NCI-H2171 treated with DMSO at 0.1 percent for 48 hours (cell line): ENCODE measurements at regions not wholly inside any gene's neighbourhood (a gene's known extent, or its start where the extent isn't known, plus 50 kb on each side); places are given as distances from the start of the nearest gene placed in this dataset.

Source experiments
- DNase-seq: peaks from one replicate; lab custom pipeline; 2025; lab: John Stamatoyannopoulos, UW

DNA sequence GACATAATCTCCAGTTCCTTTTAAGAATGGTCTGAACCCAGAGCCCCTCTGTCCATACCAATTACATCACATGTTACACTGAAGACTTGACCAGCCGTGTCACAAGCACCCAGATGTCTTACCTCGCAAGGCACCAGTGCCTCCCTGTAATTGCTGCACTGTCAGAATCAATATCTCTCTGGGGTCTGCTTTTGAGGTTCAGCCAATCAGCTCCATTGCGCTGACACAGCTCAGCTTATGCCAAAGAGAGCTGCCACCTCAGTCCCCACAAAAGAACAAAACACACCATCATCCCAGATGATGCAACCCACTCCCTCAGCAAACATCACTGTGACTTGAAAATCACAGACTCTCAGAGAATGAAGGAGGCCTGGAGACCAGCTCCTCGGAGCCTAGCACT, 82.5 kb upstream of the SORBS2 start:
- no peak for DNase-seq

DNA sequence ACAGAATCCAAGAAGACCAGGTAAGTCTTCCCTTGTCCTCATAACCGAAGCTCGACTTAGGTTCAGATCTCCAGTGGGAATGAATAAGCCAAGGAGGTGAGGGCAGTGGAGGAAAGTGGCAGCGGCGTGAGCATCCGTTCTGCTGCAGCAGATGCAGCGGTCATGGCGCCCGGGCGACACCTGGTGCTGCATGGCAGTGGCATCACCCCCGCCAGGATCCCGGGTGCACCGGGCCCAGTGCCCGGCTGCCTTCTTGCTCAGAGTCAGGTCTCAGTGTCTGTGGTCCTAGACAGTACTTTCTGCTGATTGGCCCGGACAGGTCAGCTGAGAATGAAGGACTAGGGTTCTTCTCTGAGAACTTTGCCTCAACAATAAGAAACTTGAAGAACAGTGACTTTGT, 83.4 kb upstream of the SORBS2 start:
- no peak for DNase-seq

DNA sequence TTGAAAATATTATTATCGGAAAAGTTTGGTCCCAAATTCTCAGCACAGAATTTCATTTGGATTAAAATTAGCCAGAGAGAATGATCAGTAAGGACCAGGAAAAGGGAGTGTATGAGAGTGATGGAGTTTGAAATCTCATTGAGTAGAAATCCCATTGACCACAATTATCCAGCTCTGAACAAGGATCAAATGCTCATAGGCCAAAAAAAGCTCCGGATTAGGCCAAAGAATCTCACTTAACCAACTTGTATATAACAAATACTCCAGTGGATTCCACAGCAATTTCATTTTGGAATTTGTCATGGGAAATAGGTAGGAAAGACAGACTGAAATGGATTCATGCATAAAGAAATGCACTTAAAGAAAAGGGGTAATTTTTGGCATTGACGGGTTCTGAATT, 83.9 kb upstream of the SORBS2 start:
- no peak for DNase-seq

DNA sequence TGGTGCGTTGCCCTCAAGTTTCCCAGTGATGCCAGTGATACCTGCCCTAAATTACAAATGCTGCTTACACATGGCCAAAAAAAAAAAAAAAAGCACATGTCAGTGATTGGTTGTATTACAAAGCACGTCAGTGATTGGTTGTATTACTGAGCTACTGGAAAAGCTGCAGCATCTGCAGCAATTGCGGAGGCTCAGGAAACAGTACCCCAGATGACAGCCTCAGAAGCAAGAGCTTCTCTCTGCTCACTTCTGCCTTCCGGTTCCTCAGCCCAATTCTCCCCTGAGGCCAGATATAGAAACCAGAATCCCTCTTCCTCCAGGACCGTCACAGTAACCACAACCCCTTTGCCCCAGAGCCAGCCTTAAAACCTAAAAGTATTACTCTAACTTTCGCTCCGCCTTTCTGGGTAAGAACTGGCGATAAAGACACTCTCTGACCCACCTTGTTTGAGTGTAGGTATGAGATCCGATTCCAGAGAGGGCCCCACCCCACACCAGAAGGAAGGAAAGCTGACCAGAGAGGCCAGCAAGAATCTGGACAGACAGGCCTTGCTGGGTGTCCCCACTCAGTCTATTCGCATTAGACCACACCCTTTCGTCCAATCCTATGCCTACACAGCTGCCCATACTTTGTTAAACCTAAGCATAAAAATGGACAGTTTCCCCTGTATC, 85.0 kb upstream of the SORBS2 start:
- DNase-seq, result no peak

DNA sequence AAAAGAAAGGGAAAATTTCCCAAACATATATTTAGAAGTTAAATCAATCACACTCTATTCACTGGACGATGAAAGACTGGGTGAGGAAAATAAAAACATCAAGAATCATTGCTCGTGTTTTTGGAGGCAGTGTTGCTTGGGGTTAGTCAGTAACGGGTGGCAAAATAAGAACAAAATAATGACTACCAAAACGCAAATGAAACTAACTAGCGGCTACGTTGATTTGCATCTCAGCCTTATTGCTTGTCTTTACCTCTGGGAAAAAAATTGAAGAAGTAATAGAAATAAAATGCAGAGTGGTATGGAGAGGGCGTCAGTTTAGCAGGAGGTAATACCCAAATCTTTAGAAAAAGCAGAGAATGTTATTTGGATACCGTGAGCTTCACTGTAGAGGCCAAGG, 86.4 kb upstream of the SORBS2 start:
- no peak for DNase-seq

DNA sequence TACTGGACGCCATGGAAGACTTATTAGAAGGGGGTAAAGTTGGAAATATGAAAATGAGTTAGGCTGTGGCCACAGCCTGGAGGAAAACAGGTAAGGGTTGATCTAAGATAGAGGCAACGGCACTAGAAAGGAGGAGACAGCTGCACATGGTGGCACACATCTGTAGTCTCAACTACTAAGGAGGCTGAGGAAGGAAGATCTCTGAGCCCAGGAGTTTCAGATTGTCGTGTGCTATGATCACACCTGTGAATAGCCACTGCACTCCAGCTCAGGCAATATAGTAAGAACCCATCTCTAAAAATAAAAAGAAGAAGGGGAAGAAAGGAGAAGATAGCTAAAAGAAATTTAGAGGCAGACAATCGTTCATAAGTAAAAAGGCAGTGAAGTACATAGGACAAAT, 87.8 kb upstream of the SORBS2 start:
- DNase-seq, result no peak

DNA sequence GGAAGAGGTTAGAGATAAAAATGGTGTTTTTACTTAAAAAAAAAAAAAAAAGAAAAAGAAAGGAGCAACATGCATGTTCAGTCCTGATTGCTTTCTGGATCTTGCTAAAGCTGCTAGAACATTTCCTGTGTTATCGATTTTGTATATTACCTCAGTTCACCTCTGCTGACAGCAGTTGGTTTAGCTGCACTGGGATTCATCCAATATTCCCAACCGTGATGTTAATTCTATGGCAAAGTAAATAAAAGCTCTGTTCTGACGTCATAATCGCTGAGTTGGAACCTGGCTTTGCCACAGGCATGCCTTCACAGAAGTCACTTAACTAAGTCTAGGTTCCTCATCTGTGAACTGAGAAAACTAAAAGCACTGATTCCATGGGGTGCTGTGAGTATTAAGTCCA, 90.7 kb upstream of the SORBS2 start:
- no peak for DNase-seq

DNA sequence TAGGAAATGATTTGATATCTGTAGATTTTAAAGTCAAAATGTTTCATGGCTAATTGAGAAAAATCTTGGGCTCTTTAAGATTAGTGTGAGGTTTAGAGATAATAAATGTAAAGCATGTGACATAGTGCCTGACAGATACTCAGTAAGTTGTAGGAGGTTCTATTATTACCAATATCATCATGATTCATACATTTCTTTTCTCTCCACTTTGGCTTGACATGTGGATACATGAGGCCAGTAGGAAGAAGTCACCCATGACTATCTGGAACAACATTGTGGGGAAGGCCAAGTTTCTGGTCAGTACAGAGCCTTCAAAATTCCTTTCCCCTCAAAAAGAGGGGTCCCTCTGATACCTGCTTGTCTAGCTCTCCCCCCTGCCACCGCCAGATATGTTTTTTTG, 91.2 kb upstream of the SORBS2 start:
- DNase-seq, result no peak

DNA sequence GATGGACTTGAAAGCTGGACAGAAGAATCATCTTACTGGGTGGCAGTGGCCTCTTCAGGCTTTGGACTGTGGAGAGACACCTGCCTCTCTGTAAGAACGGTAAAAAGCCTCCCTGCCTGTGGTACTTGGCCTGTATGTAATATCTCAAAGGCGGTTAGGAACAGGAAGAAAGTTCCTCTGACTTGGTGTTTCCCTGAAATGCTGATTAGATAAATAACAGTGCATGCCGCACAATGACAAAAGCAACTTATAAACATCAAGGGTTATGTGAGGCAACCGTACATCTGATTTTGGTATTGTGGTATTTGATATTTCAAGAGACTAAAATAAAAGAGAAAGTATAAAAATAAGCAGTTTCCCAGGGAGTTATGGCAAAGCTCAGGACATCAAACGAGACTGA, 92.4 kb upstream of the SORBS2 start:
- DNase-seq, result no peak

DNA sequence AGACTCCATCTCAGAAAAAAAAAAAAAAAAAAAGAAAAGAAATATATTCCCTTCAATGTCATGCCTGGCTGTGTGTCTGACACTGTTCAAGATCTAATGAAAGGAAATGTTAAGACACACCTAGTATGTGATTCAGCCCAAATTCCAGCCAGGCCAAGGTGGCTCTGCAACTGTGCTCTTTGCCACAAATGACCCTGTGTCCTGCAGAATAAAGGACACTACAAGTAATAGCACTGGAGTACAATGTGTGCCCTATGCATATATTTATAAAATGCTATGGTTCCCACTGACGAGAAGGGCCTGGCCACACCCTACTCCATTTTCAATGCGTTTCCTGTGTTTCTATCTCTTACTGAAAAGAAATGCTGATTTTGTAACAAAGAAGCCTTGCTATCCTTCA, 98.0 kb upstream of the SORBS2 start:
- DNase-seq, result no peak

DNA sequence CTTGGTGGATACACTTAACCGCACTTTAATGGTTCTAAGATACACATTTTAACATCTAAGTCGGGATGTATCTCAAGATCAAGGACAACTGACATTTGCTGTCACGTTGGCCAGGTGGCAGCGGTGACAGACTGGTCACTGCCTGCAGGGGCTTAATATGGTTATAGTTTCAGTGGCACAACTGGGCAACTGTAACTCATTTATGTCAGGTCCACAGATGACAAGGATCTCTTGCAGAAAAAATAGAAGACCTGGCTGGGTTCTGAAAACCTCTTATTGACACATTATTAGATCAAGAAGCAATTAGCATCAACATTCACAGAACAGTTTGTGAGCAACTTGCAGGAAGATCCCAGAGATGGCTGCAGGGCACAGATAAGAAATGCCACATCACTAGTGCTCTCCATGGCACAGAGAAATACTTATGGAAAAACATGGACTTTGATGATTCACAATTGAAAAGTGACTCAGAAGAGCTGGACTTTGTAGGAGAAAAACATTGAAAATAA, 99.6 kb upstream of the SORBS2 start:
- no peak for DNase-seq

DNA sequence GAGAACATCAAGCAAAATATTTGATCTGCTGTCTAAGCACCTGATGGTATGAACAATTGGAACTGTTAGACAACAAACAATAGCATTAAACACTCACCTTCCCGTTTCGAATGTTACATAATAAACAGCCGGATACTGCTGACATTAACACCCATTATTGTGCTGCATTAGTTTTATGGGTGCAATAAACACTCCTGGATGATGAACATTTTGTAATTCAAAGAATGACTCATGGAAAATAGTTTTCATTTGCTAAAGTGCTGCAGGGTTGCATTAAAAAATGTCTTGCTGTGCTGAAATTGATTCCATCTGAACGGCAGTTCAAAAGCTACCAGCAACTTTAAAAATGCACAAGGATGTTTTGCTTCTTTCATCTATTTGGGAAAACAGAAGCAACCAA, 100.8 kb upstream of the SORBS2 start:
- DNase-seq, result no peak

DNA sequence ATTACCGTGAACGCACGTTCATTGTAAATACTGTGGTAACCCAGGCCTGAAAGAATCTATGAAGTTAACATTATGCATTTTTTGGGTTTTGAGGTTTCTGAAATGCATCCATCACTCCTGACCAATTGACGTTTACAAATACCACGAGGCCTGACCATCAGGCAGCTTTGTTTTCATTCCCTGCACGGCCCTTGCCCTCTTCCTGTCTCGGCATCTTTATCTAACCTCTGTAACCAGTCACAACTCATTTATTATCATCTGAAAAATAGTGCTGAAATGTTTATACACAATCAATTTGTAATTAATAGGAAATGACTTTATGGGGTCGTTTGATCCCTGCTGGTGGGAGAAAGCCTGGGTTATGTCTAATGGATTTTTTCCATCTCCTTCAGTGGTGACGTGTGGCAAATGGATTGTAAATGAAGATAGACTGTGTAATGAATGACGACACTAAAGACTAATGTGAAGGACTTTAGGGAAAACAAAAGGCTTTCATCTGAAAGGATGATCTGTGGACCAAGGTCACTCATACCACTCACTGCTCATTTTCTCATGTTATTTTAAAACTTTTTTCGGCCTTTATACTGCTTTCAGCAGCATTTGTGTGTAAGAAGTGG, 102.7 kb upstream of the SORBS2 start:
- DNase-seq, result no peak

DNA sequence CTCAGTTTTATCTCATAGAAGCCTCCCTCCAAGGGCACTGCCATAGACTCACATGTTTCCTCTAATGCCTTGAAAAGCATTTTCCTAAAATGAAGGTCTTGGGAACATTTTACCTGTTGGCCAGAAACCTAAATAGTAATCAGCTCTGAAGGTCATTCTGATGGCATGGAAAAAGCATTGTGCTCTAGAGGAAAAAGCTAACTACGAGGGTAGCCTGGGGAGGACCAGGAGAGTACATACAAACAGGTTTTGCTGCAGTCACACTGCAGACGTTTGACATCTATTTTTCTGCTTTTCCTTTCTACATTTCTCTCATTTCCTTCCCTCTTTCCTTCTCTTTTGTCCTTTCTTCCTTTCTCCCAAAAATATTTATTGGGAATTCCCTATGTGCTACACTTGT, 103.3 kb upstream of the SORBS2 start:
- no peak for DNase-seq

DNA sequence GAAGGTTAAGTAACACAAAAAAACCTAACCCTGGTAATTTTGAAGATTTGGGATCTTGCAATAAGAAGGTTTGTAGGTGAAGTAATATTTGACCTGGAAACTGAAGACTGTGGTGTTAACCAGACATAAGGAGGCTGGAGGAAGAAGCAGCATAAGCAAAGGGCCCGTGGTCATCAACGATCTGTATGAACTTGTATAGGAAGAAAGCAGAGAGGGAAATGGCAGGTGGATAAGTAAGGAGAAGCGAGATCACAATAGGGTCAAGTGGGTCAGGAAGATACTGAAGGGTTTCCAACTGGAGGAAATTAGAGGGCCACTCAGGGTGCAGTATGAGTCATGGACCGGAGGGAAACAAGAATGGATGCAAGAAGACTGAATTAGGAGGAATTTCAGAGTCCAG, 103.8 kb upstream of the SORBS2 start:
- DNase-seq, result no peak

DNA sequence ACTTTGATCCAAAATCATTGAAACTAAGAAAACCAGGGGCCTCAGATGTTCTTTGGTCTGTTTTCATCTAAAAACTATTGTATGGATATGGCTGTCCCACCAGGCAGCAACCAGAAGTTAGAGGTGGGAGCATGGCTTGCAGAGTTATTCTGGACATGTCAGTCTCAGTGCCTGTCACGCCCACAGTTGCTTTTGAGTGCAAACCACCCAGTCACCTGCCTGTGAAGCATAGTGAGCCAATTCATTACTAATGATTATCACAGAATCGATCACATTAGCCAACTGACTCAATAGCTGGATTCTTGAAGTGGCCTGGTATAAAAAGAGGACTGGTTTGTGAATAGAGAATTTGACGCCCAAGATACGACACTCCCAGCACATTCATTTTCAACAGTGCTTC, 104.2 kb upstream of the SORBS2 start:
- DNase-seq, result no peak

DNA sequence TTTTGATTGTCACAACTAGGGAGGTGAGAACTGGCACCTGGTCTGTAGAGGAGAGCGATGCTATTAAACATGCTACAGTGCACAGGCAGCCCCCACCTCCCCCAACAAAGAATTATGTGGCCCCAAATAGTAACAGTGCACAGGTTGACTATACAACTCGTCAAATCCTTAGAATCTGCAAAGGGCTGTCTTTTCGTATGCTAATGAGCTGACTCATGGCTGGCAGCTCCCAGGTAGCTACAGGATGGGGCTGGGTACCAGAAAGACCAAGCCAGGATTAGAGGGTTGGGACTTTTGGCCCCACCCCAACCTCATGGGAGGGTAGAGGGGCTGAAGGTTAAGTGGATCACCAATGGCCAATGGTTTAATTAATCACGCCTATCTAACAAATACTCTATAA, 104.7 kb upstream of the SORBS2 start:
- no peak for DNase-seq

DNA sequence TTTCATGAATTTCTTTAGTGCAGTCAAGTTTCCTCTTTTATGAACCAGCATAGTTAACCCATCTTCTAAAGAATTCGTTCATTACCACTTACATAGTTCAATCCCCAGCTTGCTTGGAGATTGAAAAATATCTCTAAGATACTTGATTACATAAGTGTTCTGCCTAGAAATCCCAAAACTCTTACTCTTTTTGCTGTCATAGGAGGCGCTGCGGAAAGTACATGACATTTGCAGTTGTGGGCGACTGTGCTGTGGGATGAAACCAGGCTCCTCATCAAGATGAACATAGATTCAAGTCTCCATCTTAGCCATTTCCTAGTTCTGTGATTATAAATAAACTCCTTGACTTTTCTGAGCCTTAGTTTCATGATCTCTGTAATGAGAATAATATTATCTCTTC, 107.1 kb upstream of the SORBS2 start:
- no peak for DNase-seq

DNA sequence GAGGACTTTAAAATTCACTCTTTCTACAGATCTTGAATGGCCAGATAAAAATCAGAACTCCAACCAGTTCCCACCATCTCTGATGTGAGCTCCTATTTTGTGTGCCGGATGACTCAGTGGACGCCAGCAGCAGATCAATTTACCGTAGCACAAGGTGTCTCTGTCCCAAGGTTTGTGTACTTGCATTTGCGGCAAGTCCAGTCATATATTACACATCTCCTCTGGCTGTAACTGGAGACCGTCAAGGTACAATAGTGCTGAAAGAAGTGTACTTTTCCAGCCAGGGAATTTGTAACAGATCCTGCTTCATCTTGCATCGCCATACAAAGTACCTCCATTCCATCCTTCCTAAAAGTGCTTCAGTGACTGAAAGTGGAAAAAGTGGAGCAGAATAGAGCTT, 108.2 kb upstream of the SORBS2 start:
- DNase-seq, result no peak

DNA sequence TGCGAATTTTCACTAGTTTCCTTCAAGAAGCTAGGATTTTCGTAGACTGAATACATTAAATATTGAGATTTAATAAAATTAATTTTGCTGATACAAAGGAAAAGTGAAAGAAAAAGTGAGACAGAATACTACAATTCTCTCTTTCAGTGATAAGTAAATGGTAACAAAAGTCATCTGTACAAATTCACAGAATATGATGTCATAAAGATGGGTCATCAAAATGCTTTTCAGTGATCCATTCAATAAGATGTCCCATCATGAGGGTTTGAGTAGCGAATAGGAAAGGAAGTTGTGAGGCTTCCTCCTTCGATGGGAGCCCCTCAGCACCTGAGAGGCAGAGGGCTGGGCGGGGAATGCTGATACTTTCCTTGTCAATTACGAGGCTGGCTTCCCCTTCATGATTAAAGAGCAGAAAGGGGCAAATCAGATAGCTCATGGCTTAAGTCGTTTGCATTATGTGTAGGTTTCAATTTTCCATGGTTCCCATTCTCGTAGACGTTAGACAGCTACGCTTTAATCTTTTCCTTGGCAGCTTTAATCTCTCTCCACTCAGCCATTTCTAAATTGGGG, 108.8 kb upstream of the SORBS2 start:
- DNase-seq, result no peak

DNA sequence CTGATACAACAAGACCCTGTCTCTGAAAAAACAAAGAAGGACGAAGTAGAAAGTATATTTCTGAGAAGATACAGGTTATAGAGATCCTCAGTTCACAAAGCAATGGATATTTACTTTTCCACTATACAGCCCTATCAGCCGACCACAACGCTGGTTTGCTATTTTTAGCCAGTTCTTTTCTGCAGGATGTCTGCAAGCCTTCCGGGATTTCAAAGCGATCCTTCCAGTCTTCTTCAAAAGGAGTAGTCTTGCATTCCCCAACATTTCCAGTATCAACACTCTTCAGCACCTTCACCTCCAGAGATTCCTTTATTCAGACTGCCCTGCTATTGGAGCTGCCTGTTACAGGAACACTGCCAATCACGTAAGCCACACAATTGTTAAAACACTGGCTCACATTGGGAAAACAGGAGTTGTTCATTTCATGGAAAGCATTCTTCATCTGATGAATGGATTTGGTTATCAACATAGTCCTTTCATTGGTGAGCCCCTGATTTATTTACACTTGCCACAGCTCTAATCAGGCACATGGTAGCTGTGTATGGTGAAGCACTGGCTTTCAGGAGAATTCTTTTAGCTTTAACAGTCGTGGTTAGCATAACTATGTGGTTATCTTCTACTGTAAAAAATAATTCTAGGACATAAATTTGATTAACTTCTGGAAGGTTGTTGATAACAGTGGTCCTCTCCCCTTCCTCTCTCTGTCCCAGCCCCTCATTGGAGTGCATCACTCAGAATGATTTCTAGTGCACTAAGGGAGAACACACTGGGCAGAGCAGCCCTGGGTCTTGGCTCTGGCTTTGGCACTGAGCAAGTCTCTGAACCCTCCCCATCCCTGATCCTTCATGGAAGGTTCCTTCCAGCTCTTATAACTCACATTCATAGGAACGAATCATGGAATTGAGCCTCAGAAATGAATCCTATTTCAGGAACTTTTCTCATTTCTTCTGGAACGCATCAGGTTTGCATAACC, 109.9 kb upstream of the SORBS2 start:
- no peak for DNase-seq

DNA sequence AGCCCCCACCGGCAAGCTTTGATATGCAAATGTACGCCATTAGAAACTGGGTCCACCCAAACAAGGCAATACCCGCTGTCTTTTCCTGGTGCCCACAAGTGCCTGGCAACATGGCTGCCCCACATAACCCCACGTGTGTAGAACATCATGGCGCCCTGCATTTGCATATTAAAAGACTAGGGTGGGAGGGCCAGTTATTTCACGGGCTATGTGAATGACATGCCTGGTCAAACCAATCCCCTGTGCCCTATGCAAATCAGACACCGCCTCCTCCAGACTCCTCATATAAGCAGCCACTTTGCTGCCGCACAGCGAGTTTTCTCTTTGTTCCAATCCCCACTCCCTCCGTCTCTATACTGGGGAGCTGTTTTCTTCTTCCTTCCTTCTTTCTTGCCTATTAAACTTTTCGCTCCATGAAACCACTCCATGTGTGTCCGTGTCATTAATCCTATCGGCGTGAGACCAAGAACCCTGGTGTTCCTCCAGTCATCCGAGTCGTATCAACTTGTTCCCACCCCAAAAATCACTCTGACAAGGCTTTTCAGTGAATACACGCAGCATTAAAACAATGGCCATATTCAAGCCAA, 112.6 kb upstream of the SORBS2 start:
- DNase-seq, result no peak
